ENCODE measurements at regions not wholly inside any gene's neighbourhood (a gene's known extent, or its start where the extent isn't known, plus 50 kb on each side); places are given as distances from the start of the nearest gene placed in this dataset.
"Not testable (repeated sequence)": the region's sequence is repeated elsewhere in the genome, so short reads cannot be mapped to it uniquely, and the experiment has no call there.

DNA sequence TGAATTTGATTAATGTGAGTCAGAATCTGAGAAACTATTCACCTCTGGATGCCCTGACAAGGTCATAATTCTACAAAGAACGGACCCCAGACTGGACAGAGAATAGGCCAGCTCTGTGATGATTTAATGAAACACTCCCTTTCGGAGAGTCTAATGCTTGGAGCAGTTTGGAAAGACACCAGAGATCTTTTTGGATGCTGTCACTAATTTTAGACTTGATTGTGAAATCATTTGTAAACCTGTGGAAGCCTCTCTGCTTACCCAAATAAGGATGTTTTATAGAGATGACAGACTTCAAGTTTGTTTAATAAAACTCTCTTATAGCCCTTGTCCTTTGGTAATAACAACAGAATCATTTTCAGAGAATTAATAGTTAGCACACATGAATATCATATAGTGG lies 83.5 kb downstream of the MYL12B start:
- peaks cover 2% of the 10 kb centered on the region for H3K4me1 ChIP-seq (ENCODE audit: control insufficient read depth, insufficient read depth, low read length, poor library complexity, severe bottlenecking)
- no peak overlapping the region for H3K4me3 ChIP-seq (ENCODE audit: extremely low read depth, insufficient read depth, low read length, poor library complexity, severe bottlenecking)
- no peak overlapping the region for H3K27ac ChIP-seq (ENCODE audit: low read depth, low read length, severe bottlenecking)
- WGBS, 2 experiments (ENCODE audit: insufficient coverage in 2 of 2) = 100% methylated on average over 1 to 2 of the region's 2 CpGs
- no peaks in the 10 kb centered on the region for H3K36me3 ChIP-seq (ENCODE audit: control insufficient read depth, insufficient read depth, low read length)
- no peaks in the 10 kb centered on the region for H3K9me3 ChIP-seq (ENCODE audit: control insufficient read depth, low read length)

DNA sequence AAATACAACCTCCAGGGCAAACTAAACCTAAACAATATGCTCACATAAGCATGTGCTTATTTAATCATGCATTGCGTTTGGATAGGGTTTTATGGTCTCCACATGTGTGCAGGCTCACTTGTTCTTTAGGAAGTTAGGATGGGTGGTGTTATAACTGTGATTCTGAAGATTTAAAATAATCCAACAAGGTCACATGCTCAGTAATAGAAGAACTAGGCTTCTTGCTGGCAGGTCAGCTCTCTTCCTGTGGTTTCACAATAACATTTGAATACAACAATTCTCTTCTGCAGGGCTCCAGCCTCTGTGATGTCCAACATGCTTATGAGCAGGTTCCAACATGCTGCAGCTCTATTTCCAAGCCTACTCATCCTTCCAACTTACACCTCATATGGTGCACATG lies 84.0 kb downstream of the MYL12B start:
- Histone ChIP-seq H3K4me3 (ENCODE audit: extremely low read depth, insufficient read depth, low read length, poor library complexity, severe bottlenecking) (no peak overlapping the region), H3K9me3 (ENCODE audit: control insufficient read depth, low read length) (no peaks in the 10 kb centered on the region), H3K27ac (ENCODE audit: low read depth, low read length, severe bottlenecking) (no peak overlapping the region), H3K36me3 (ENCODE audit: control insufficient read depth, insufficient read depth, low read length) (no peaks in the 10 kb centered on the region), H3K4me1 (ENCODE audit: control insufficient read depth, insufficient read depth, low read length, poor library complexity, severe bottlenecking) (peaks cover 6% of the 10 kb centered on the region)
- no CpG with 5 or more reads among the region's 1 CpG for WGBS, 2 experiments (ENCODE audit: insufficient coverage in 2 of 2)

DNA sequence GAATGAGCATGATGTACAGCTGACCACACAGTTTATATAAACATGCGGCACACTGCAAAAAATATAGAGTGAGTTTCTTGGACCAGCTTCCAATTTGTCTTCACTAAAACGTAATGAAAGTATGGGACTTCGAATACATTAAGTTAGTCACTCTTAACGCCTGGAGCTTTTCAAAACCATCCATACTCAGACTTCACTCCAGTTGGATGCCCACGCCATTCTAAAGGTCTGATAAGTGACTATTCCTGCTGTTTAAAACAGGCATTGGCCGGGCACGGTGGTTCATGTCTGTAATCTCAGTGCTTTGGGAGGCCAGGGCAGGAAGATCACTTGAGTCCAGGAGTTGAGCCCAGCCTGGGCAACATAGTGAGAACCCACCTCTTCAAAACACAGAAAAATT lies 84.6 kb downstream of the MYL12B start:
- Histone ChIP-seq H3K36me3 (ENCODE audit: control insufficient read depth, insufficient read depth, low read length) (no peaks in the 10 kb centered on the region), H3K4me3 (ENCODE audit: extremely low read depth, insufficient read depth, low read length, poor library complexity, severe bottlenecking) (no peak overlapping the region), H3K9me3 (ENCODE audit: control insufficient read depth, low read length) (no peaks in the 10 kb centered on the region), H3K4me1 (ENCODE audit: control insufficient read depth, insufficient read depth, low read length, poor library complexity, severe bottlenecking) (peaks cover 11% of the 10 kb centered on the region), H3K27ac (ENCODE audit: low read depth, low read length, severe bottlenecking) (no peak overlapping the region)
- 43 to 100% methylated on average over 1 to 4 of the region's 7 CpGs for WGBS, 2 experiments (ENCODE audit: insufficient coverage in 2 of 2)

DNA sequence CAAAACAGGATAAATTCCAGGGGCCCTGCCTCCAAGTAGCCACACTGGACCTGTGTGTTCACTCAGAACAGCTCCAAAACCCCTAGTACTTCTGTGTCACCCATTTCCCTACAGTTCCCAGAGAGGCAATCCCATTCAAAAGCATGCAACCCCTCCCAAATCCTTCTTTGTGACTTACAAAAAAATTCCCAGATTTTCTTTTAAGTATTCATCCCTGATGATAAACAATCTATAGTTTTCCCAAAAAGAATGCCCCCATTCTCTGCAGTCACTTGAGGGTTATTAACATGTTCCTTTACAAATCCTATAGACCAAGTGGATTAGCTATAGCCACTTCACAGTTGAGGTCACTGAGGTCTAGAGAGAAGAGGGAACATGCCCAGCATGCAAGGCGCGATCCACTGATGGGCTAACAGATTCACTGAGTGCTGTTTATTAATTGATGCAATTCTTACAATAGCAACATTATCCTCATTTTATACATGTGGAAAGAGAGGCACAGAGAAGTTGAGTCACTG lies 85.4 kb downstream of the MYL12B start:
- no peaks in the 10 kb centered on the region for H3K36me3 ChIP-seq (ENCODE audit: control insufficient read depth, insufficient read depth, low read length)
- no CpG with 5 or more reads among the region's 2 CpGs for WGBS, 2 experiments (ENCODE audit: insufficient coverage in 2 of 2)
- no peak overlapping the region for H3K4me3 ChIP-seq (ENCODE audit: extremely low read depth, insufficient read depth, low read length, poor library complexity, severe bottlenecking)
- no peaks in the 10 kb centered on the region for H3K9me3 ChIP-seq (ENCODE audit: control insufficient read depth, low read length)
- H3K27ac ChIP-seq (ENCODE audit: low read depth, low read length, severe bottlenecking) = no peak overlapping the region
- H3K4me1 ChIP-seq (ENCODE audit: control insufficient read depth, insufficient read depth, low read length, poor library complexity, severe bottlenecking) = peaks cover 13% of the 10 kb centered on the region

DNA sequence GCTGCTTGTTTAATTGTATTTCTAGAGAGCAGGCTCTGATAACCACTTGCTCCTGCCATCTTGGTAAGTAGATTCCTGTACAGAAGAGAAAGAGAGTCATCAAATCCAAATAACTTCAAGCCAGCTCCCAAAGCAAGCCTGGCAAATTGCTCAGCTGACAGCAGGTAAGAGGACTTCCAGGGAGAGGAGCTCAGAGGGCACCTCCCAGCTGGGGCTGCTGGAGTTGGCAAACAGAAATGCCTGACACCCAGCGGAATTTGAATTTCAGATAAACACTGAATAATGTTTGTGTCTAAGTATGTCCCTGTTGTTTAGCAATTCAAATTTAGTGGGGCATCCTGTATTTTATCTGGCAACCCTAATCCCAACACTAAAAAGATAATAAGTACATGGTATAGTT lies 86.2 kb downstream of the MYL12B start:
- H3K36me3 ChIP-seq (ENCODE audit: control insufficient read depth, insufficient read depth, low read length) = no peaks in the 10 kb centered on the region
- H3K4me1 ChIP-seq (ENCODE audit: control insufficient read depth, insufficient read depth, low read length, poor library complexity, severe bottlenecking) = peaks cover 13% of the 10 kb centered on the region
- WGBS, 2 experiments (ENCODE audit: insufficient coverage in 2 of 2) = no CpG with 5 or more reads among the region's 1 CpG
- H3K9me3 ChIP-seq (ENCODE audit: control insufficient read depth, low read length) = no peaks in the 10 kb centered on the region
- no peak overlapping the region for H3K4me3 ChIP-seq (ENCODE audit: extremely low read depth, insufficient read depth, low read length, poor library complexity, severe bottlenecking)
- no peak overlapping the region for H3K27ac ChIP-seq (ENCODE audit: low read depth, low read length, severe bottlenecking)

DNA sequence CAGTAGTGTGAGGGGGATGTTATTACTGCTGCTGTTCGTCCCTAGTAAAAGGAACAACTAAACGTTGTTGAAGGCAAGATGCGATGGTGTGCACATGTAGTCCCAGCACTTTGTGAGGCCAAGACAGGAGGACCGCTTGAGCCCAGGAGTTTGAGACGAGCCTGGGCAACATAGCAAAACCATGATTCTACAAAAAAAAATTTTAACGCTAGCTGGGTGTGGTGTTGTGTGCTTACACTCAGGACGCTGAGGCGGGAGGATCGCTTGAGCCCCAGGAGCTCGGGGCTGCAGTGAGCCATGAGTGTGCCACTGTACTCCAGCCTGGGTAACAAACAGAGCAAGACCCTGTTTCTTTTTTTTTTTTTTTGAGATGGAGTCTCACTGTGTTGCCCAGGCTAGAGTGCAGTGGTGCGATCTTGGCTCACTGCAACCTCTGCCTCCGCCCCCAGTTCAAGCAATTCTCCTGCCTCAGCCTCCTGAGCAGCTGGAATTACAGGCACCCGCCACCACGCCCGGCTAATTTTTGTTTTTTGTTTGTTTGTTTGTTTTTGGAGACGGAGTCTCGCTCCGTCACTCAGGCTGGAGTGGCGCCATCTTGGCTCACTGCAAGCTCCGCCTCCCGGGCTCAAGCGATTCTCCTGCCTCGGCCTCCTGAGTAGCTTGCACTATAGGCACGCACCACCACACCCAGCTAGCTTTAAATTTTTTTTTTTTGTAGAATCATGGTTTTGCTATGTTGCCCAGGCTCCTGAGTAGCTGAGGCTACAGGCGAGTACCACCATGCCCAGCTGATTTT lies 87.3 kb downstream of the MYL12B start:
- not testable (repeated sequence) for H3K27ac ChIP-seq (ENCODE audit: low read depth, low read length, severe bottlenecking); H3K9me3 ChIP-seq (ENCODE audit: control insufficient read depth, low read length); H3K36me3 ChIP-seq (ENCODE audit: control insufficient read depth, insufficient read depth, low read length); H3K4me3 ChIP-seq (ENCODE audit: extremely low read depth, insufficient read depth, low read length, poor library complexity, severe bottlenecking)
- peaks cover 13% of the 10 kb centered on the region for H3K4me1 ChIP-seq (ENCODE audit: control insufficient read depth, insufficient read depth, low read length, poor library complexity, severe bottlenecking)
- 94 to 96% methylated on average over 12 to 18 of the region's 25 CpGs for WGBS, 2 experiments (ENCODE audit: insufficient coverage in 2 of 2)

DNA sequence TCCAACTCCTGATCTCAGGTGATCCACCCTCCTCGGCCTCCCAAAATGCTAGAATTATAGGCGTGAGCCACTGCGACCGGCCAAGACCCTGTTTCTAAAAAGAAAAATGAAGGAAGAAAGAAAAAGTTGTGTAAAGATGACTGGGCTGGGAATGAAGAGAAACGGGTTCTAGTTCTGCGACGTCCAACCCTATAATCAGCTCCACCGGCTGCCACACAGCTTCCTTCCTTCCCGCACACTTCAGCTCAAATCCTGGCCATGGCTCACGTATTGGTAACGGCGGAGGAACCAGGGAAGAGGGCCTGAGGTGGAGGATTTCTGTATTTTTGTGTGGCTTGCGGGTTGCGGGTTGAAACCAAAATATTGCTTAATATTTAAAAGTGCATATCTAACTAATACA lies 88.1 kb downstream of the MYL12B start:
- Histone ChIP-seq H3K27ac (ENCODE audit: low read depth, low read length, severe bottlenecking) (no peak overlapping the region), H3K36me3 (ENCODE audit: control insufficient read depth, insufficient read depth, low read length) (no peaks in the 10 kb centered on the region), H3K9me3 (ENCODE audit: control insufficient read depth, low read length) (no peaks in the 10 kb centered on the region), H3K4me3 (ENCODE audit: extremely low read depth, insufficient read depth, low read length, poor library complexity, severe bottlenecking) (no peak overlapping the region), H3K4me1 (ENCODE audit: control insufficient read depth, insufficient read depth, low read length, poor library complexity, severe bottlenecking) (peaks cover 17% of the 10 kb centered on the region)
- 87 to 100% methylated on average over 4 to 7 of the region's 14 CpGs for WGBS, 2 experiments (ENCODE audit: insufficient coverage in 2 of 2)

DNA sequence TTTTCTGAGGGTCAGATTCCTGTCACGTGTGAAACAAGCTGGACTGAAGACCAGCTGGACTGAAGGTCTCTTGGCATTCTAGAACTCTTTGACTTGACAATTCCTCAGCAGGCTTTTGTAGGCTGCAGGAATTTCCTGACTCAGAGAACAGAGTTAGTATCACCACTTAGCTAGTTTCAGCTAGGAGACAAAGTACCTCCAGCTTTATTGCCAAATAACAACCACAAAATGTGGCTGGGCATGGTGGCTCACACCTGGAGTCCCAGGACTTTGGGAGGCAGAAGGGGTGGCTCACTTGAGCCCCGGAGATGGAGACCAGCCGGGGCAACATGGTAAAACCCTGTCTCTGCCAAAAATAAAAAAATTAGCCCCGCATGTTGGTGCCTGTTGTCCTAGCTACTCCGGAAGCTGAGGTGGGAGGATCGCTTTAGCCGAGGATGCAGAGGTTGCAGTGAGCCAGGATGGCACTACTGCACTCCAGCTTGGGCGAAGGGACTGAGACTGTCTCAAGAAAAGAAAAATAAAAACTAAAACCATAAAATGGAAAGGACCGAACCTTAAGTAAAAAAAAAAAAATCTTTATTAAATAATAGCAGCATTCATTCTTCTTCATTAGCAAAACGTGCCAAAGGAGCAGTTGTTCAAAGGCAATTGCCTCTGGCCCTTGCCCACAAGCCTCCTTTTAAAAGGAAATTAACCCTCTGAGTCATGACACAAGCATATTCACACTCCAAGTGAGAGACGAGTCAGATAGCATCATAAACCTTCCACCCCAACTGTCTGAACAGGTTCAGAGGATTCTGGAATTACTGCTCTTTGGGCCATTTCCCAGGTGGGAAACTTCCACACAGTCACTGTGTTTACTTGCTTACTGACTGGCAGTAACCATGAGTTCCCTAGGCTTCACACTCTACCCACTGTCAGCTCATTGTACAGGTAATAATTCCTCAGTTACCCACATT lies 88.9 kb downstream of the MYL12B start:
- no peaks in the 10 kb centered on the region for H3K9me3 ChIP-seq (ENCODE audit: control insufficient read depth, low read length)
- H3K4me3 ChIP-seq (ENCODE audit: extremely low read depth, insufficient read depth, low read length, poor library complexity, severe bottlenecking) = no peak overlapping the region
- peaks cover 17% of the 10 kb centered on the region for H3K4me1 ChIP-seq (ENCODE audit: control insufficient read depth, insufficient read depth, low read length, poor library complexity, severe bottlenecking)
- WGBS, 2 experiments (ENCODE audit: insufficient coverage in 2 of 2) = 72 to 80% methylated on average over 8 to 9 of the region's 11 CpGs
- no peak overlapping the region for H3K27ac ChIP-seq (ENCODE audit: low read depth, low read length, severe bottlenecking)
- H3K36me3 ChIP-seq (ENCODE audit: control insufficient read depth, insufficient read depth, low read length) = no peaks in the 10 kb centered on the region

DNA sequence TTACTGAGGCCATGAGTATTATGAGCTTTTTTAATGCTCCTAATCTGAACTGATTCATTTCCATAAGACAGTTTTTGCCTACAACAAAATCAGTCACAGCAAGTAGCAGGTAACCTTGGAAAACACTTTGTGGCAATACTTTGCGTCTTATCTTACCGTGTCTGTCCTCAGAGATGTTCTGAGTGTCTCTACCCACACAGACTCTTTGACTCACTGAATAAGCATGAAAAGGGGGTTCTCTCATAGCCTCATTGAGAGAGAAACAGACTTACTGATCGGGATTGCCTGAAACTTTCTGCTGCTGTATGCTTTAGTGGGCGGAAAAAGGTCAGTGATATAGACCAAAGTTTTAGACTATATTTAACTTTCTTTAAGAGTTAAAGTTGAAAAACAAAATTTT lies 92.6 kb downstream of the MYL12B start:
- WGBS, 2 experiments (ENCODE audit: insufficient coverage in 2 of 2) = 43 to 45% methylated on average over 2 of the region's 4 CpGs
- no peaks in the 10 kb centered on the region for H3K9me3 ChIP-seq (ENCODE audit: control insufficient read depth, low read length)
- H3K27ac ChIP-seq (ENCODE audit: low read depth, low read length, severe bottlenecking) = no peak overlapping the region
- no peaks in the 10 kb centered on the region for H3K36me3 ChIP-seq (ENCODE audit: control insufficient read depth, insufficient read depth, low read length)
- H3K4me1 ChIP-seq (ENCODE audit: control insufficient read depth, insufficient read depth, low read length, poor library complexity, severe bottlenecking) = peaks cover 17% of the 10 kb centered on the region
- no peak overlapping the region for H3K4me3 ChIP-seq (ENCODE audit: extremely low read depth, insufficient read depth, low read length, poor library complexity, severe bottlenecking)

DNA sequence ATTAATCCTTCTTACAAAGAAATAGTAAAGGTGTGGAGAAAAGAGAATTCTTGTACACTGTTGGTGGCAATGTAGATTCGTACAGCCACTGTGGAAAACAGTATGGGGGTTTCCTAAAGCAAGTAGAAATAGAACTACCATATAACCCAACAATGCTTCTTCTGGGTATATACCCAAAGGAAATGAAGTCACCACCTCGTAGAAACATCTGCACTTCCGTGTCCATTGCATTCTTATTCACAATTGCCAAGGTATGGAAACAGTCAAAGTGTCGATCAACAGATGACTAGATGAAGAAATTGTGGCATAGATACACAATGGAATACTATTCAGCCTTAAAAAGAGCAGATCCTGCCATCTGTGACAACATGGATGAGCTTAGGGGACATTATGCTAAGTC lies 93.4 kb upstream of the TGIF1 start:
- Histone ChIP-seq H3K36me3 (ENCODE audit: control insufficient read depth, insufficient read depth, low read length) (no peaks in the 10 kb centered on the region), H3K4me1 (ENCODE audit: control insufficient read depth, insufficient read depth, low read length, poor library complexity, severe bottlenecking) (peaks cover 8% of the 10 kb centered on the region), H3K27ac (ENCODE audit: low read depth, low read length, severe bottlenecking) (no peak overlapping the region), H3K4me3 (ENCODE audit: extremely low read depth, insufficient read depth, low read length, poor library complexity, severe bottlenecking) (no peak overlapping the region), H3K9me3 (ENCODE audit: control insufficient read depth, low read length) (no peaks in the 10 kb centered on the region)
- 87 to 100% methylated on average over 2 of the region's 4 CpGs for WGBS, 2 experiments (ENCODE audit: insufficient coverage in 2 of 2)
